ENCODE measurements at regions not wholly inside any gene's neighbourhood (a gene's known extent, or its start where the extent isn't known, plus 50 kb on each side); places are given as distances from the start of the nearest gene placed in this dataset.

DNA sequence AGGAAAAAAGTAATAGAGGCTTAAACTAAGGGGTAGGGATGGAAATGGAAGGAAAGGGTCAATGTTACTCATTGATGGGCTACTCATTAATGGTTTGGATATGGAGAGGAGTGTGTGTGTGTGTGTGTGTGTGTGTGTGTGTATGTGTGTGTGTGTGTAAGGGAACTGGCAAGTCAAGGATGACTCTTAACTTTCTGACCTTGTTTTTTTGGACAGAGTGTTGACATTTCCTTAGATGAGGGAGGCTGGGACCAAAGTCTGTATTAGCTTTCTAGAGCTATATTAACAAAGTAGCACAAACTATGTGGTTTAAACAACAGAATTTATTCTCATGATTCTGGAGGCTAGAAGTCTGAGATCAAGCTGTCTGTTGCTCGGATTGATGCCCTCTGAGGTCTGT is 202.7 kb downstream of the GBA3 start:
- Histone ChIP-seq H3K4me1 (no peaks in the 10 kb centered on the region), H3K9me3 (no peaks in the 10 kb centered on the region), H3K36me3 (ENCODE audit: insufficient read depth in 1 of 2, low read depth in 1 of 2) (no peaks in the 10 kb centered on the region), H3K4me3 (no peak overlapping the region), H3K27me3 (ENCODE audit: insufficient read depth in 3 of 3, low read length in 2 of 3) (no peaks in the 10 kb centered on the region), H3K27ac (no peak overlapping the region)
- no peak for DNase-seq
- TF ChIP-seq, protein P1, sequence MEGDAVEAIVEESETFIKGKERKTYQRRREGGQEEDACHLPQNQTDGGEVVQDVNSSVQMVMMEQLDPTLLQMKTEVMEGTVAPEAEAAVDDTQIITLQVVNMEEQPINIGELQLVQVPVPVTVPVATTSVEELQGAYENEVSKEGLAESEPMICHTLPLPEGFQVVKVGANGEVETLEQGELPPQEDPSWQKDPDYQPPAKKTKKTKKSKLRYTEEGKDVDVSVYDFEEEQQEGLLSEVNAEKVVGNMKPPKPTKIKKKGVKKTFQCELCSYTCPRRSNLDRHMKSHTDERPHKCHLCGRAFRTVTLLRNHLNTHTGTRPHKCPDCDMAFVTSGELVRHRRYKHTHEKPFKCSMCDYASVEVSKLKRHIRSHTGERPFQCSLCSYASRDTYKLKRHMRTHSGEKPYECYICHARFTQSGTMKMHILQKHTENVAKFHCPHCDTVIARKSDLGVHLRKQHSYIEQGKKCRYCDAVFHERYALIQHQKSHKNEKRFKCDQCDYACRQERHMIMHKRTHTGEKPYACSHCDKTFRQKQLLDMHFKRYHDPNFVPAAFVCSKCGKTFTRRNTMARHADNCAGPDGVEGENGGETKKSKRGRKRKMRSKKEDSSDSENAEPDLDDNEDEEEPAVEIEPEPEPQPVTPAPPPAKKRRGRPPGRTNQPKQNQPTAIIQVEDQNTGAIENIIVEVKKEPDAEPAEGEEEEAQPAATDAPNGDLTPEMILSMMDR (IDR thresholded peaks at IDR 0.05), result no peak
- WGBS, 3 donors, result 62 to 72% (median 68%) methylated on average over 1 of the region's 1 CpG
- intact Hi-C loops (cut with DNase I), result no loop called here
- no peak for ATAC-seq

- intact Hi-C loops (cut with DNase I), result no loop called here
- Histone ChIP-seq H3K9me3 (no peaks in the 10 kb centered on the region), H3K27me3 (ENCODE audit: insufficient read depth in 3 of 3, low read length in 2 of 3) (peaks cover 0 to 3% (median 0%) of the 10 kb centered on the region in 3 donors), H3K4me3 (no peak overlapping the region), H3K4me1 (no peaks in the 10 kb centered on the region), H3K27ac (no peak overlapping the region), H3K36me3 (ENCODE audit: insufficient read depth in 1 of 2, low read depth in 1 of 2) (no peaks in the 10 kb centered on the region)
- ATAC-seq (no peak), DNase-seq (no peak)
- TF ChIP-seq, protein P1 (IDR thresholded peaks at IDR 0.05), result no peak
Observed at GRCh38 chr4:22884157-22884556, 191.4 kb downstream of the GBA3 start.

DNA sequence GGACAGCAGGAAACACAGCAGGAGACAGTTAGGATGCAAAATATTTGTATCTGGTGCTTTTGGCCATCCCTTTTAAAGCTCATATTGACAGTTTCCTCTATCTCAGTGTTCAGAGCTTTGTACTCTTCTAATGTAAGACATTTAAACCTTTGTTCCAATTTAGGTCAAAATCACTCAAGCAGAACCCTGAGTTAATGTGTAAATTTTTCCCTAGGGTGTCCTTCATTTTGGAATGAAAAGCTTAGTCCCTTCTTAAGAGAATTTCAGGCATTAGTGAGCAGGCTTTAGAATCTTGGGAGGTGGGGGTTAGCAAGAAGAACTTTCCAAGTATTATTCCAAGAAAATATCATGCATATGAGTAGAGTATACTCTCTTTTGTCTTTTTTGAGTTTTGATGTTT is 188.7 kb downstream of the GBA3 start:
- Histone ChIP-seq H3K4me1 (no peaks in the 10 kb centered on the region), H3K9me3 (no peaks in the 10 kb centered on the region), H3K4me3 (no peak overlapping the region), H3K36me3 (ENCODE audit: insufficient read depth in 1 of 2, low read depth in 1 of 2) (no peaks in the 10 kb centered on the region), H3K27me3 (ENCODE audit: insufficient read depth in 3 of 3, low read length in 2 of 3) (peaks cover 0 to 3% (median 0%) of the 10 kb centered on the region in 3 donors), H3K27ac (no peak overlapping the region)
- TF ChIP-seq, protein P1 (IDR thresholded peaks at IDR 0.05), result no peak
- intact Hi-C loops (cut with DNase I), result no loop called here
- no peak for DNase-seq
- ATAC-seq, result no peak

GRCh38 chr4:22877486-22878052 is 184.8 kb downstream of the GBA3 start:
- Histone ChIP-seq H3K9me3 (peaks cover 6% of the 10 kb centered on the region), H3K27me3 (ENCODE audit: insufficient read depth in 3 of 3, low read length in 2 of 3) (peaks cover 0 to 3% (median 0%) of the 10 kb centered on the region in 3 donors), H3K4me3 (no peak overlapping the region), H3K4me1 (no peaks in the 10 kb centered on the region), H3K36me3 (ENCODE audit: insufficient read depth in 1 of 2, low read depth in 1 of 2) (no peaks in the 10 kb centered on the region), H3K27ac (no peak overlapping the region)
- no peak for DNase-seq
- ATAC-seq, result no peak
- WGBS, 3 donors, result 76 to 83% (median 78%) methylated on average over 16 of the region's 16 CpGs
- TF ChIP-seq, protein P1 (IDR thresholded peaks at IDR 0.05), result no peak
- intact Hi-C loops (cut with DNase I), result no loop called here

GRCh38 chr4:22876270-22876669 is 183.5 kb downstream of the GBA3 start:
- intact Hi-C loops (cut with DNase I), result no loop called here
- Histone ChIP-seq H3K27me3 (ENCODE audit: insufficient read depth in 3 of 3, low read length in 2 of 3) (peaks cover 0 to 3% (median 0%) of the 10 kb centered on the region in 3 donors), H3K27ac (no peak overlapping the region), H3K9me3 (peaks cover 6% of the 10 kb centered on the region), H3K36me3 (ENCODE audit: insufficient read depth in 1 of 2, low read depth in 1 of 2) (no peaks in the 10 kb centered on the region), H3K4me3 (no peak overlapping the region), H3K4me1 (no peaks in the 10 kb centered on the region)
- TF ChIP-seq, protein P1 (IDR thresholded peaks at IDR 0.05), result no peak
- no peak for DNase-seq
- WGBS, 3 donors, result 82 to 88% (median 83%) methylated on average over 2 of the region's 2 CpGs
- ATAC-seq, result no peak

All from psoas muscle (tissue), 7 donors.